OCI-LY3 (cell line): ENCODE measurements at regions not wholly inside any gene's neighbourhood (a gene's known extent, or its start where the extent isn't known, plus 50 kb on each side); places are given as distances from the start of the nearest gene placed in this dataset.

Experiments
- H2AFZ ChIP-seq: fragments of 200-600, 300-600 bp; shearing (Covaris generic); 2 replicates; pipeline ENCODE4 v1.6.0; 2014; ENCODE audit warnings: antibody characterized with exemption, low read depth, low read length
- H3K27ac ChIP-seq: fragments of 200-600, 300-600 bp; sonication (generic); 2 replicates; pipeline ENCODE4 v1.5.1; 2014; ENCODE audit warnings: mild to moderate bottlenecking, low read length, moderate library complexity, mixed read lengths
- H3K27me3 ChIP-seq: fragments of 200-600, 300-600 bp; sonication (generic); 2 replicates; pipeline ENCODE4 v1.6.1; 2014; ENCODE audit warnings: low read depth, low read length, mixed read lengths
- H3K36me3 ChIP-seq: fragments of 200-600, 300-600 bp; sonication (generic); replicated peaks from 2 replicates; pipeline ENCODE3; 2014; ENCODE audit warnings: low read depth, low read length, mixed read lengths
- H3K4me1 ChIP-seq: fragments of 300-600, 200-600 bp; sonication (generic); 2 replicates; pipeline ENCODE4 v1.6.1; 2014; ENCODE audit warnings: low read length, mixed read lengths
- H3K4me2 ChIP-seq: fragments of 200-600, 300-600 bp; sonication (generic); 2 replicates; pipeline ENCODE4 v1.6.1; 2014; ENCODE audit warnings: low read length, mixed read lengths
- H3K4me3 ChIP-seq: fragments of 300-600, 200-600 bp; sonication (generic); 2 replicates; pipeline ENCODE4 v1.5.1; 2014; ENCODE audit warnings: antibody characterized with exemption, mild to moderate bottlenecking, low read length, moderate library complexity
- H3K79me2 ChIP-seq: fragments of 300-600, 200-600 bp; shearing (Covaris generic); 2 replicates; pipeline ENCODE4 v1.6.1; 2014; ENCODE audit warnings: mild to moderate bottlenecking, low read length, mixed read lengths
- H3K9ac ChIP-seq: fragments of 300-600, 200-600 bp; shearing (Covaris generic); 2 replicates; pipeline ENCODE4 v1.6.0; 2014; ENCODE audit warnings: mild to moderate bottlenecking, low read length, moderate library complexity
- H3K9me3 ChIP-seq: fragments of 200-600, 300-600 bp; shearing (Covaris generic); 2 replicates; pipeline ENCODE4 v1.6.1; 2014; ENCODE audit warnings: low read length, mixed read lengths; ENCODE audit not compliant: insufficient read depth
- H4K20me1 ChIP-seq: fragments of 200-600, 300-600 bp; sonication (generic); 2 replicates; pipeline ENCODE4 v1.6.1; 2016; ENCODE audit warnings: low read length, mixed read lengths; ENCODE audit not compliant: insufficient read depth
- CTCF ChIP-seq: fragments of 200-600, 300-600 bp; sonication (generic); IDR thresholded peaks from 2 replicates; pipeline ENCODE4 v1.5.1; 2014; ENCODE audit warnings: antibody characterized with exemption, low read length, low read depth
- EZH2phosphoT487 ChIP-seq: fragments of 200-600 bp; shearing (Covaris generic); IDR thresholded peaks from 2 replicates; pipeline ENCODE4 v1.6.1; 2018; ENCODE audit warnings: antibody characterized with exemption, mixed run types, low read depth

GRCh38 chr13:55255236-55255635 lies 1885.5 kb upstream of the PRR20A start:
- Histone ChIP-seq H4K20me1 (no peaks in the 10 kb centered on the region), H3K36me3 (no peaks in the 10 kb centered on the region), H3K4me2 (no peak overlapping the region), H3K79me2 (no peaks in the 10 kb centered on the region), H3K27ac (no peak overlapping the region), H3K9ac (no peak overlapping the region), H3K27me3 (no peaks in the 10 kb centered on the region), H3K9me3 (no peaks in the 10 kb centered on the region), H2AFZ (no peak overlapping the region), H3K4me1 (no peaks in the 10 kb centered on the region), H3K4me3 (no peak overlapping the region)
- TF ChIP-seq CTCF (no peak), EZH2phosphoT487 (no peak)

DNA sequence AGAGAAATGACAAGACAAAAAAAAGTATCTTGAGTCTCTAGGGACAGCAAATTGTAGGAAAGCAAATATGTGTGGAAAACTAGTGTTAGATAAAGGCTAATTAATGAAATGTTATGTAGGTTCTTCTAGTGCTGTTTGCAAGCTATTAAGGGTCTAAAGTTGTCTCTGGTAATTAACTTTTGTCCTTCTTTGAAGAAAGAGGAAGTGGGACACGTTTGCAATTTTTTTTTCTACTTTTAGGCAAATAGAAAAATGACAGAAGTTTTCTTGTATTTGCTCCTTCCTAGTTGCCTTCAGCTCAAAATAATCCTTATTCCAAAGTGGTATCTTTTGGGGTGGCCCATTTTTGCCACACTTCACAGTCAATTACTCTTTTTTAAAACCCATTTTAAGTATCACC lies 1877.7 kb upstream of the PRR20A start:
- H3K27me3 ChIP-seq, result no peaks in the 10 kb centered on the region
- no peak overlapping the region for H3K27ac ChIP-seq
- H3K4me3 ChIP-seq, result no peak overlapping the region
- peaks cover 7% of the 10 kb centered on the region; the same call in 1 of the 2 replicates for H3K4me1 ChIP-seq
- H3K4me2 ChIP-seq, result no peak overlapping the region
- no peaks in the 10 kb centered on the region for H3K9me3 ChIP-seq
- H3K79me2 ChIP-seq, result no peaks in the 10 kb centered on the region
- H4K20me1 ChIP-seq, result no peaks in the 10 kb centered on the region
- no peak for TF ChIP-seq CTCF
- no peak for TF ChIP-seq EZH2phosphoT487
- H3K9ac ChIP-seq, result no peak overlapping the region
- no peaks in the 10 kb centered on the region for H3K36me3 ChIP-seq
- H2AFZ ChIP-seq, result no peak overlapping the region

- H4K20me1 ChIP-seq, result no peaks in the 10 kb centered on the region
- H3K27ac ChIP-seq, result no peak overlapping the region
- H3K4me1 ChIP-seq, result peaks cover 7% of the 10 kb centered on the region; the same call in 1 of the 2 replicates
- no peaks in the 10 kb centered on the region for H3K79me2 ChIP-seq
- no peak overlapping the region for H3K9ac ChIP-seq
- H3K36me3 ChIP-seq, result no peaks in the 10 kb centered on the region
- no peak for TF ChIP-seq CTCF
- TF ChIP-seq EZH2phosphoT487, result no peak
- no peak overlapping the region for H3K4me2 ChIP-seq
- H3K9me3 ChIP-seq, result no peaks in the 10 kb centered on the region
- H3K4me3 ChIP-seq, result no peak overlapping the region
- H2AFZ ChIP-seq, result no peak overlapping the region
- no peaks in the 10 kb centered on the region for H3K27me3 ChIP-seq
These were observed 1874.1 kb upstream of the PRR20A start for GRCh38 chr13:55266644-55267043.

DNA sequence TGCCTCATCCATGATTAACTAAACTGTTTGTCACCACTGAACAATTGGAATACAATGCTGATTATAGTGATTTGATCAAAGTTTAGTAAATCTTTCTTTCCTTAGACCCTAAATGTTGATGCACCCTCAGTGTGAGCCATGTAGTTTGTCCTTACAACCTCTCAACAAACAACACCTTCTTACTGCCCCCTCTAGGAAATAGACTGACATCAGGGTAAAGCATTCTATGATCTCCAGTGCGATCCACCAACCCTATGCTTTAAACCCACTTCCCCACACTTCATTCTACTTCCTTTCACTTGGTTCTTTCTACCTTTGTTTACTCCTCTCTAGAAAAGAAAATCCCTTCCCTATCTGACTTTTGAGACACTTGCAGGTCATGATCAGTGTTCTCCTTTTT lies 1842.5 kb upstream of the PRR20A start:
- Histone ChIP-seq H3K4me1 (no peaks in the 10 kb centered on the region), H3K27ac (no peak overlapping the region), H2AFZ (no peak overlapping the region), H3K9ac (no peak overlapping the region), H3K79me2 (no peaks in the 10 kb centered on the region), H3K4me3 (no peak overlapping the region), H3K27me3 (no peaks in the 10 kb centered on the region), H3K4me2 (no peak overlapping the region), H3K36me3 (no peaks in the 10 kb centered on the region), H4K20me1 (no peaks in the 10 kb centered on the region), H3K9me3 (no peaks in the 10 kb centered on the region)
- TF ChIP-seq CTCF (no peak), EZH2phosphoT487 (no peak)
